RWPE2 (cell line): ENCODE measurements at regions not wholly inside any gene's neighbourhood (a gene's known extent, or its start where the extent isn't known, plus 50 kb on each side); places are given as distances from the start of the nearest gene placed in this dataset.

ENCODE experiments used
- ATAC-seq: fragments of 200-7000 bp; cut with Tn5 transposase; 3 replicates; pipeline ENCODE4 v1.9.1; 2021; ENCODE audit warnings: low read depth
- DNase-seq: peaks from one replicate; pipeline ENCODE4 v3.0.0-alpha.2; 2020; ENCODE audit warnings: low spot score
- H3K27ac ChIP-seq: fragments of 450-650 bp; 2 replicates; pipeline ENCODE4 v1.5.1; 2017; ENCODE audit warnings: mild to moderate bottlenecking; ENCODE audit not compliant: poor library complexity, severe bottlenecking
- H3K27me3 ChIP-seq: fragments of 250-450 bp; sonication (Bioruptor Pico); 2 replicates; pipeline ENCODE4 v1.5.1; 2021; ENCODE audit warnings: mild to moderate bottlenecking, moderate library complexity; ENCODE audit not compliant: insufficient read depth, poor library complexity, severe bottlenecking
- H3K36me3 ChIP-seq: fragments of 250-450 bp; sonication (Bioruptor Pico); 2 replicates; pipeline ENCODE4 v1.5.1; 2020; ENCODE audit warnings: low read depth, mild to moderate bottlenecking, moderate library complexity
- H3K4me1 ChIP-seq: fragments of 250-450 bp; sonication (Bioruptor Pico); 2 replicates; pipeline ENCODE4 v1.5.1; 2021; ENCODE audit warnings: mild to moderate bottlenecking, moderate library complexity; ENCODE audit not compliant: insufficient read depth, poor library complexity, severe bottlenecking
- H3K4me3 ChIP-seq: fragments of 250-450 bp; sonication (Bioruptor Pico); 2 replicates; pipeline ENCODE4 v1.5.1; 2021; ENCODE audit warnings: mild to moderate bottlenecking, moderate library complexity; ENCODE audit not compliant: severe bottlenecking
- H3K9me3 ChIP-seq: fragments of 250-450 bp; sonication (Bioruptor Pico); 2 replicates; pipeline ENCODE4 v1.5.1; 2021; ENCODE audit warnings: mild to moderate bottlenecking, moderate library complexity; ENCODE audit not compliant: severe bottlenecking
- CTCF ChIP-seq: fragments of 450-650 bp; IDR thresholded peaks from one replicate; pipeline ENCODE4 v1.5.1; 2017; ENCODE audit warnings: mild to moderate bottlenecking, moderate library complexity; ENCODE audit not compliant: poor library complexity, severe bottlenecking

- Histone ChIP-seq H3K4me1 (peaks cover 4% of the 10 kb centered on the region), H3K9me3 (no peaks in the 10 kb centered on the region), H3K4me3 (no peak overlapping the region), H3K36me3 (no peaks in the 10 kb centered on the region), H3K27me3 (no peaks in the 10 kb centered on the region), H3K27ac (no peak overlapping the region)
- ATAC-seq (no peak), DNase-seq (no peak)
- no peak for TF ChIP-seq CTCF
Observed at GRCh38 chr5:124643336-124643735, 103.1 kb downstream of the ZNF608 start.

- no peaks in the 10 kb centered on the region for H3K9me3 ChIP-seq
- DNase-seq (no peak), ATAC-seq (no peak)
- H3K4me3 ChIP-seq, result no peak overlapping the region
- no peaks in the 10 kb centered on the region for H3K27me3 ChIP-seq
- H3K36me3 ChIP-seq, result no peaks in the 10 kb centered on the region
- no peak for TF ChIP-seq CTCF
- no peak overlapping the region for H3K27ac ChIP-seq
- H3K4me1 ChIP-seq, result peaks cover 4% of the 10 kb centered on the region
Observed at GRCh38 chr5:124642151-124642550, 104.3 kb downstream of the ZNF608 start.

- peaks cover under 1% of the 10 kb centered on the region for H3K4me1 ChIP-seq
- no peak for DNase-seq
- no peak overlapping the region for H3K27ac ChIP-seq
- H3K27me3 ChIP-seq, result no peaks in the 10 kb centered on the region
- no peak for ATAC-seq
- no peak for TF ChIP-seq CTCF
- H3K36me3 ChIP-seq, result no peaks in the 10 kb centered on the region
- no peak overlapping the region for H3K4me3 ChIP-seq
- no peaks in the 10 kb centered on the region for H3K9me3 ChIP-seq
Observed at GRCh38 chr5:124641154-124641792, 105.2 kb downstream of the ZNF608 start.

- no peak overlapping the region for H3K4me3 ChIP-seq
- H3K27ac ChIP-seq, result no peak overlapping the region
- no peaks in the 10 kb centered on the region for H3K36me3 ChIP-seq
- H3K27me3 ChIP-seq, result no peaks in the 10 kb centered on the region
- DNase-seq (no peak), ATAC-seq (no peak)
- peaks cover 7% of the 10 kb centered on the region for H3K4me1 ChIP-seq
- no peak for TF ChIP-seq CTCF
- H3K9me3 ChIP-seq, result no peaks in the 10 kb centered on the region
Observed at GRCh38 chr5:124639095-124639665, 107.3 kb downstream of the ZNF608 start.

GRCh38 chr5:124637011-124637410 lies 109.4 kb downstream of the ZNF608 start:
- no peak for TF ChIP-seq CTCF
- no peak overlapping the region for H3K4me3 ChIP-seq
- no peaks in the 10 kb centered on the region for H3K9me3 ChIP-seq
- no peak overlapping the region for H3K27ac ChIP-seq
- DNase-seq (no peak), ATAC-seq (no peak)
- H3K36me3 ChIP-seq, result no peaks in the 10 kb centered on the region
- no peaks in the 10 kb centered on the region for H3K27me3 ChIP-seq
- H3K4me1 ChIP-seq, result peaks cover 8% of the 10 kb centered on the region
